ENCODE measurements at regions not wholly inside any gene's neighbourhood (a gene's known extent, or its start where the extent isn't known, plus 50 kb on each side); places are given as distances from the start of the nearest gene placed in this dataset.

DNA sequence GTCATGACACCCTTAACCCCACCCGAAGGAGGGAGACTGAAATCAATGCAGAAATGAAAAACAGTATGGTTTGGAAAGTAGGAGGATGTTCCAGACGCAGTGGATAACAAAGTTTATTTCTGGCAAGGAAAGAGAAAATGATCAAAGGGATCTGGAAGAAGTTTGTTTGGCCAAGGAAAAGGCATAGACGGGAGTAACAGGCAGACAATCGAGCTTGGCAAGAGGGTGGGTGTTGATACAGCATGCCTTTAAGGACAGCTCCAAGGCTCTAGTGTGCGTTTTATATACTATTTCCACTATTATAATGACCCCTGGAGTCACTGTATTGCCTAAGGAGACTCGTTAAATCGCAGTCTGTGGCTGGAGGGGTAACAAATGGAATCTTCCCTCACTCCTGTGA lies 303.7 kb upstream of the RUNX1 start:
- TF ChIP-seq POLR2A (IDR thresholded peaks at IDR 0.05; ENCODE audit: low read length) (no peak), GATA1 (IDR thresholded peaks at IDR 0.05; ENCODE audit: low read depth, low read length) (no peak)

Measured in erythroblast (primary cell).